Thoracic aorta (tissue), 2 donors: ENCODE measurements at regions not wholly inside any gene's neighbourhood (a gene's known extent, or its start where the extent isn't known, plus 50 kb on each side); places are given as distances from the start of the nearest gene placed in this dataset.

Experiments
- ATAC-seq: fragments of 150-250 bp; one replicate; pipeline ENCODE4 v1.8.0; 2017; ENCODE audit warnings: low read depth; ENCODE audit not compliant: insufficient number of reproducible peaks, low FRiP score
- DNase-seq: peaks from one replicate; pipeline ENCODE4 v3.0.0-alpha.2; 2020; ENCODE audit warnings: low spot score
- H3K27ac ChIP-seq, 2 donors: fragments of 200-600 bp; sonication (generic); 1 replicate in 1 of 2; 2 replicates in 1 of 2; pipeline ENCODE4 v1.5.1; 2016; ENCODE audit warnings: mild to moderate bottlenecking in 2 of 2, moderate library complexity in 2 of 2
- H3K27me3 ChIP-seq: fragments of 200-600 bp; sonication (generic); replicated peaks from 2 replicates; pipeline ENCODE4 v1.6.0; 2016; ENCODE audit warnings: mild to moderate bottlenecking; ENCODE audit not compliant: insufficient read depth
- H3K36me3 ChIP-seq: fragments of 200-600 bp; sonication (generic); one replicate; pipeline ENCODE4 v1.5.1; 2016
- H3K4me1 ChIP-seq, 2 donors: fragments of 200-600 bp; sonication (generic); 1 replicate in 1 of 2; 2 replicates in 1 of 2; pipeline versions ENCODE4 v1.5.1 to v1.6.0; 2016; ENCODE audit warnings: low read depth in 2 of 2, mild to moderate bottlenecking in 1 of 2; ENCODE audit not compliant: control insufficient read depth in 1 of 2
- H3K4me3 ChIP-seq: fragments of 200-600 bp; sonication (generic); 2 replicates; pipeline ENCODE4 v1.5.1; 2016; ENCODE audit warnings: mild to moderate bottlenecking
- H3K9me3 ChIP-seq: fragments of 200-600 bp; sonication (generic); 2 replicates; pipeline ENCODE4 v1.5.1; 2016
- TF ChIP-seq, protein P1 (sequence below): fragments of 200-600 bp; sonication (generic); IDR thresholded peaks from one replicate; pipeline ENCODE4 v1.5.1; 2019; ENCODE audit warnings: antibody characterized with exemption

DNA sequence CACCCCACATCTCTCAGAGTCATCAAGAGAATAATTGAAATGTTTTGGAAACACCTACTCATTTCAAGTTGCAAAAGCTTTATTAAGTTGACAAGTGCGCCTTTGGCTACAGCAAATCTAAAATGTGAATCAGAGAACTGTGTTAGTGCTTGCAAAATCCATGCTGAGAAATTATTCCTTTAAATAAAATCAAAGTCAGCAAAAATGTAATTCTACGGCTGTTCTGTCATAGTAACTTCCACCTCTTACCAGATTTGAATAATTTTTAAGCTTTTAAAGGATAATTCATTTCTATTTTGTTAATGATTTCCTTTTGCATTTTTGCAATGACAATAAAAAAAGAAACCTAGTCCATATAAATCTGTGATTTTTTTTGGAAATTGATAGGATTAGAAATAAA is 1779.1 kb downstream of the STIM2 start:
- H3K27ac ChIP-seq, result no peak overlapping the region
- DNase-seq (no peak), ATAC-seq (no peak)
- TF ChIP-seq, protein P1, sequence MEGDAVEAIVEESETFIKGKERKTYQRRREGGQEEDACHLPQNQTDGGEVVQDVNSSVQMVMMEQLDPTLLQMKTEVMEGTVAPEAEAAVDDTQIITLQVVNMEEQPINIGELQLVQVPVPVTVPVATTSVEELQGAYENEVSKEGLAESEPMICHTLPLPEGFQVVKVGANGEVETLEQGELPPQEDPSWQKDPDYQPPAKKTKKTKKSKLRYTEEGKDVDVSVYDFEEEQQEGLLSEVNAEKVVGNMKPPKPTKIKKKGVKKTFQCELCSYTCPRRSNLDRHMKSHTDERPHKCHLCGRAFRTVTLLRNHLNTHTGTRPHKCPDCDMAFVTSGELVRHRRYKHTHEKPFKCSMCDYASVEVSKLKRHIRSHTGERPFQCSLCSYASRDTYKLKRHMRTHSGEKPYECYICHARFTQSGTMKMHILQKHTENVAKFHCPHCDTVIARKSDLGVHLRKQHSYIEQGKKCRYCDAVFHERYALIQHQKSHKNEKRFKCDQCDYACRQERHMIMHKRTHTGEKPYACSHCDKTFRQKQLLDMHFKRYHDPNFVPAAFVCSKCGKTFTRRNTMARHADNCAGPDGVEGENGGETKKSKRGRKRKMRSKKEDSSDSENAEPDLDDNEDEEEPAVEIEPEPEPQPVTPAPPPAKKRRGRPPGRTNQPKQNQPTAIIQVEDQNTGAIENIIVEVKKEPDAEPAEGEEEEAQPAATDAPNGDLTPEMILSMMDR, result no peak
- H3K9me3 ChIP-seq, result no peaks in the 10 kb centered on the region
- no peak overlapping the region for H3K4me3 ChIP-seq
- H3K27me3 ChIP-seq, result no peaks in the 10 kb centered on the region
- H3K4me1 ChIP-seq, result no peaks in the 10 kb centered on the region
- no peaks in the 10 kb centered on the region for H3K36me3 ChIP-seq

- no peak for DNase-seq
- TF ChIP-seq, protein P1, result no peak
- no peaks in the 10 kb centered on the region for H3K27me3 ChIP-seq
- H3K27ac ChIP-seq, result no peak overlapping the region
- H3K4me3 ChIP-seq, result no peak overlapping the region
- H3K36me3 ChIP-seq, result no peaks in the 10 kb centered on the region
- no peak for ATAC-seq
- H3K9me3 ChIP-seq, result no peaks in the 10 kb centered on the region
- H3K4me1 ChIP-seq, result no peaks in the 10 kb centered on the region
Observed at GRCh38 chr4:28654618-28655017, 1794.0 kb downstream of the STIM2 start.

- no peaks in the 10 kb centered on the region for H3K9me3 ChIP-seq
- ATAC-seq (no peak), DNase-seq (no peak)
- H3K27me3 ChIP-seq, result no peaks in the 10 kb centered on the region
- no peaks in the 10 kb centered on the region for H3K4me1 ChIP-seq
- TF ChIP-seq, protein P1, result no peak
- no peak overlapping the region for H3K27ac ChIP-seq
- H3K36me3 ChIP-seq, result no peaks in the 10 kb centered on the region
- no peak overlapping the region for H3K4me3 ChIP-seq
Observed at GRCh38 chr4:28665306-28665705, 1804.7 kb downstream of the STIM2 start.

GRCh38 chr4:28675582-28675981 is 1814.9 kb downstream of the STIM2 start:
- Histone ChIP-seq H3K27me3 (no peaks in the 10 kb centered on the region), H3K4me3 (no peak overlapping the region), H3K4me1 (no peaks in the 10 kb centered on the region), H3K36me3 (no peaks in the 10 kb centered on the region), H3K9me3 (no peaks in the 10 kb centered on the region), H3K27ac (no peak overlapping the region)
- TF ChIP-seq, protein P1, result no peak
- DNase-seq (no peak), ATAC-seq (no peak)

DNA sequence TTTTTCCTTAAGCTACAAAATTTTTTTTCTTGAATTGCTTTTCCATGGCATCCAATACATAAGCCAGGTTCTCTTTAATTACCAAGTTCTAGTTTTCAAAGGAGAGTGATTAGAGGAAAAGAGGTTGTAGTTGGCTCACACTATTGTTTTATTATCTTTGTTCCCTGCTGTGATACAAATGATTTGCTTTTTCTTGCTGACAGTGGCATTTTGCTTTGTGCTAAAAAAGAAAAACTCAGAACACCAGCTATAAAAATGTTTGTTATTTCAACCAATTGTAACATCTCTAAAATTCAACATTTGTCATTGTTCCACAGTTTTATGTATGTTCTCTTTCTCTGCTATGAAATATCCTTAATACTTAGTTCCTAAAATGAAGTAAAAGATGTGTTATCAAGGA is 1817.2 kb downstream of the STIM2 start:
- Histone ChIP-seq H3K9me3 (no peaks in the 10 kb centered on the region), H3K4me1 (no peaks in the 10 kb centered on the region), H3K27ac (no peak overlapping the region), H3K27me3 (no peaks in the 10 kb centered on the region), H3K36me3 (no peaks in the 10 kb centered on the region), H3K4me3 (no peak overlapping the region)
- DNase-seq, result no peak
- TF ChIP-seq, protein P1, result no peak
- ATAC-seq, result no peak
